GM12872 (cell line): ENCODE measurements at regions not wholly inside any gene's neighbourhood (a gene's known extent, or its start where the extent isn't known, plus 50 kb on each side); places are given as distances from the start of the nearest gene placed in this dataset.

Experiments
- CTCF ChIP-seq: IDR thresholded peaks from 3 replicates; pipeline ENCODE4 v1.5.1; 2011; ENCODE audit warnings: low read depth, mild to moderate bottlenecking, low read length, moderate library complexity; ENCODE audit not compliant: insufficient read depth

GRCh38 chr17:34858591-34859565, 102.4 kb downstream of the CCT6B start:
- TF ChIP-seq CTCF = no peak

GRCh38 chr17:34853924-34854323, 107.3 kb downstream of the CCT6B start:
- no peak for TF ChIP-seq CTCF

GRCh38 chr17:34852614-34853013, 108.6 kb downstream of the CCT6B start:
- peak; percentile 35; the same call in 2 of the 3 replicates for TF ChIP-seq CTCF

GRCh38 chr17:34851961-34852540, 109.2 kb downstream of the CCT6B start:
- TF ChIP-seq CTCF = no peak

- TF ChIP-seq CTCF = no peak
These were observed 110.3 kb downstream of the CCT6B start for GRCh38 chr17:34850964-34851363.

- TF ChIP-seq CTCF = no peak
These were observed 111.2 kb downstream of the CCT6B start for GRCh38 chr17:34850023-34850422.

- no peak for TF ChIP-seq CTCF
These were observed 113.3 kb downstream of the CCT6B start for GRCh38 chr17:34847938-34848337.
